Daoy (cell line): ENCODE measurements at regions not wholly inside any gene's neighbourhood (a gene's known extent, or its start where the extent isn't known, plus 50 kb on each side); places are given as distances from the start of the nearest gene placed in this dataset.

Experiments used
- DNase-seq: peaks from one replicate; pipeline ENCODE4 v3.0.0-alpha.2; 2015; ENCODE audit warnings: low read depth

DNA sequence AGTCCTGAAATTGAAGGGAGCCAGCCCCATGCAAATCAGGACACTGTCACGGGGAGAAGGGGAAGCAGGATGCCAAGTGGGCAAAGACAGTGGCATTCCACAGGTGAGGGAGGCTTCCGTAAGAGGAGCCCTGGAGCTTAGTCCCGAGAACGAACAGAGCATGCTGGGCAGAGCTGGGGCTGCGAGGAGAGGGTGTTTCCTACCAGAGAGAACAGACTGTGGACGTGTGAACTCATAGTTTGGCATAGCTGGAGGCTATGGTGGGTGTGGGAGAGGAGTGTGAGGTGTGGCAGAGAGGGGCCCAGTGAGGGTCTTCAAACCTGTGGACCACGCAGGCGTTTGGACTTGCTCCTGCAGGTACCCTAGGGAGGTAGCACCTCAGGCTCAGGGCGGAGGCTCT is 102.8 kb upstream of the SMIM23 start:
- DNase-seq, result no peak

GRCh38 chr5:171684169-171684568 is 101.4 kb upstream of the SMIM23 start:
- no peak for DNase-seq

- no peak for DNase-seq
Measured at GRCh38 chr5:171688696-171689495, 96.7 kb upstream of the SMIM23 start.

- DNase-seq, result no peak
Measured at GRCh38 chr5:171689853-171690417, 95.7 kb upstream of the SMIM23 start.

DNA sequence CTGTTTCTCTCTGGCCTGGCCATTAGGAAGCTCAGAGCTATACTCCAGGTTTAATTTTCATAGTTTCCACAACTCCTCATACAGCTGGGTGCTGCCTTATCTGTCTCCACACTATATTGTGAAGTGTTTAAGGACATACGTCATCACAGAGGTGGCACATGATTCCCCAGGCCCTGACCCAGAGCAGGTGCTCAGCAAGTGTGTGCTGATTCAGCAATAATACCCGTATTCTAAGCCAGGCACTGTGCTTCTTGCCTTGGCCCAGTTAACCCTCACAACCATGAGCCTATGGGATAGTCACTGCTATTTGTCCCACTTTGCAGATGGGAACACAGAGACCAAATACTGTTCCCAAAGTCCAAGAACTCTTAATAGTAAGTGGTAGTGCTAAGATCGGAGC is 93.5 kb upstream of the SMIM23 start:
- DNase-seq, result no peak

DNA sequence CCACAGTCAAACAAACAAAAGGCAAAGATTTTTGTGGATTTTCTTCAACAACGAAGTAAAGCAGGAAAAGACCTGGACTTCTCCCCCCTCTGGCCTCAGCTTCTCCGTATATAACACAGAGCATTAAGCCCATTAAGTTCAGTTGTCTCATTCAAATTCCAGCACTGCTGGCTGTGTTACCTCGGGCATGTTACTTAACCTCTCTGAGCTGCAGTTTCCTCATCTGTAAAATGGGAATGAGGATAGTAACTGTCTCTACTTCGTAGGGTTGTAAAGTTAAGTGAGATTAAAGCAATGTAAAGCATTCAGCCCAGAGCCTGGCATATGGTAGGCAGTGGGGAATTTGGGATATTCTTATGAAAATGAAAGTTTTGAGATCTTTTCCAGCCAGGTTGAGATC is 92.7 kb upstream of the SMIM23 start:
- DNase-seq, result no peak

GRCh38 chr5:171693412-171693811 is 92.2 kb upstream of the SMIM23 start:
- DNase-seq, result no peak

- DNase-seq, result no peak
Measured at GRCh38 chr5:171695804-171696203, 89.8 kb upstream of the SMIM23 start.

DNA sequence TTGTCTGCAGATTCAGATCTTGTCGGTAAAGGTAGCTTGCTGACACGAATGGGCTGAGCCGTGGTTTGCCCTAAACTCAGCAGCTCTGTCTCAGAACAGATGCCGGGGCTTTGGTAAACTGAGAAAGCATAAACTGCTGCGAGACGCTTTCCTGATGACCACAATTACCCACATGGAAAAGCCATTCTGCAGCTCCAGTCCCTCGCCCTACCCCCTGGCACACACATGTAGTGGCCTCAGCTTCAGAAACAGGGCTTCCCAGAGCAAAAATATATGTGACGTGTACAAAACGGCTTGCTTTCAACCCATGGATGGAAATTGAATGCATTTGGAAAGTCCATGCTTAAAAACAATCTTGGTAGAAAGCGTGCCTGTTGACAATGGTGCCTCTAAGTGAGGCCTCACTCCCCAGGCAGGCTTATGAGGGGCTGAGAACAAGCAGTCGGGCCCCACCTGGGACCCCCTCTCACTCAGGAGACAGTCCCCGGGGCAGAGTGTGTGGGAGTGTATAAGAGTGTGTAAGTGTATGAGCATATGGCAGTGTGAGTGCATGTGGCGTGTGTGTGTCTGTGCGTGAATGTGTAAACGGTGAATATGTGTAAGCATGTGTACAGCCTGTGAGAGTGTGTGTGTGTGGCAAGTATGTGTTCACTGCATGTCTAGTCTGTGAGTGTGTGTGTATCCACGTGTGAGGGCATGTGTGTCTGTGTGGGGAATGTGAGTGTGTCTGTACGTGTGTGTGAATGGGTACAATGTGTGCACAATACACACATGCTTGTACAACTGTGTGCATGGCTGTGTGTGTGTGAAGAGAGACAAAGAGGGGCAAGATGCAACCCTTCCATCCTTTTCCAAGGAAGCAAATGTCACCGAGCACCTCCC is 88.2 kb upstream of the SMIM23 start:
- no peak for DNase-seq

- DNase-seq, result no peak
Measured at GRCh38 chr5:171700318-171700912, 85.2 kb upstream of the SMIM23 start.

DNA sequence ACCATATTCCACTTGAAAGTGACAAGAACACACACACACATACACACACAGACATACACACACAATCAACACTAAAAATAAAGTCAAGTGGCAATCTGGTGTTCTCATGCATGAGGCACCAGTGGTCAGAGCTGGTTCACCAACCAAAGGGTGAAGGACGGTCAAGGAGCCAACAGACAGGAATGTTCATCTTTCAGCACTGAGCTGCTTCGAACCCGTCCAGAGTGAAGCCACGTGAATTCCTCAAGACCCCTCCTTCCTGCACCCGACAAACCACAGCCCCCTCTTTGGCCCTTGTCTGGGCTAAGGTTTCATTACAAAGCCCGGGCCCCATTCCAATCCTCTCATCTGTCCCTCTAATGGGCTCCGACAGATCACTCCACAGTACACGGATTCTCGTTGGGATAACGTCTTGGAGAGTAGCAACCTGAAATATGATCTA is 84.5 kb upstream of the SMIM23 start:
- DNase-seq, result no peak

DNA sequence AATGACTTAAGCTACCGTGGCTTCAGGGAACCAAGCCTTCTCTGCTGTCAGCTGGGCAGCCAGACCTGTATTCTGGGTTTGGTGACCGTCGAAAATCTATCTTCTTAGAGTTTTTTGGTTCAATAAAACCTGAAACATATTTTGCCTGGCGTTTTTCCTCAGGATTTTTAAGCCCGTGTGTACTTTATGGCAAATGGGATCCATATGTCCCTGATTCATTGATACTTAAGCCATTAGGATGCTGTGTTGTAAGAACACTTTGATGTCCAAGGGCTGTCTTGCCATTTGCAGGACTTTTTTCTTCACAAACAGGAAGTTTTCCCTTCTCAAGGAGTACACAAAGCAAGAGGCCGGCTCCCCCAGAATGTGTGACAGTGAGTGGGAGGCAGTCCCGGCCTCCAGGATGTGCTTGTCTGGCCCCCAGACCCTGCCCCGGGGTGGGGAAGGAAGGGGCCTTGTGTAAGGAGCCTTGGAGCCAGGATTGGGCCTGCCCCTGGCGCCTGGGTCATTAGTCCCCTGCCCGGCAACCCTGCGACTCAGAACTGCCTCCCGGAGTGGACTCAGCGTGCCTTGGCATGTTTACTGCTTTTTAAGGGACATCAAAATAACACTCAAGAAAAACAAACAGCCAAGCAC is 83.4 kb upstream of the SMIM23 start:
- DNase-seq, result no peak

DNA sequence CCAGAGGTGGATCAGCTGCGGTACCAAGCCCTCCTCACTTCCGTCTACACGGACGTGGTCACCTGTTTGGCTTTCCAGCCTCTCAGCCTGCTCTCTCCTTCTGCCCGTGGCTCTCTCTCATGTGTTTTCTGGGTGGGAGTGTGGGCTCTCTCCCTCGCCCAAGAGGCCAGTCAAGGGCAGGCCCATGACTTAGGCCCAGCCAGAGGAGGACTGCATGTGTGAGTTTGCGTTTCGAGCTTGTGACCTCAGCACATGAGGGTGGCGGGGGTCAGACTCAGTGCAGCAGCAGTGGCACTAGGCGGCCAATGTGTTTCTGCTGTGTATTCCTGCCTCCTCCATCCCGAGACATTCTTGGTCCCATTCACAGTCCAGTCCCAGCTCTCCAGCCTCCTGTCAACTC is 82.5 kb upstream of the SMIM23 start:
- no peak for DNase-seq

- no peak for DNase-seq
Measured at GRCh38 chr5:171705036-171705435, 80.6 kb upstream of the SMIM23 start.

DNA sequence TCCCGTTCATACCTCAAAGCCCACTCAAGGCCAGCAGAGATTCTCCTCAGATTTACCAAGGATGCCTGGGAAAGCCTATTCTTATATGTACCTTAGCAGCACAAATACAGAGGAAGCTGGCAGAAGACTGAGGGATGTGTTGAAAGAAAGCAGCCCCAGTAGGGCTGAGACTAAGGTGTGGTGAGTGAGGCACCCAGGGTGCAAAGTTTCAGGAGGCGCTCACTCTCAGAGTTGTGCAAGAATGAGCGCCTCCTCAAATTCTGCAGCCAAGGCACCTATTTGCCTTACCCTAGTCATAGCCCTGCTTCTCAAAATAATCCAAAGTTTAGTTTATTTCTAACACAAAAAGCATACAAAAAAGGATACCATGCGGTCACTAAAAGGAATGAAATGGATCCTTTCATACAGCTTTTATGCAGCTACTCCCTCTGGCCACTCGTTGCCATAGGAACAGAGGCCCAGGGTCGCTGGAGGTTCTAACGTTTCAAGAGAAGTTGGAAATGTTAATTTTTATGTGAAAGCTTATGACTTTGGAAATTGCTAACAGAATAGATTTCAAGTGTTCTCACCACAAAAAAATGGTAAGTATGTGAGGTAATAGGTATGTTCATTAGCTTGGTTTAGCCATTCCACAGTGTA is 79.7 kb upstream of the SMIM23 start:
- no peak for DNase-seq

DNA sequence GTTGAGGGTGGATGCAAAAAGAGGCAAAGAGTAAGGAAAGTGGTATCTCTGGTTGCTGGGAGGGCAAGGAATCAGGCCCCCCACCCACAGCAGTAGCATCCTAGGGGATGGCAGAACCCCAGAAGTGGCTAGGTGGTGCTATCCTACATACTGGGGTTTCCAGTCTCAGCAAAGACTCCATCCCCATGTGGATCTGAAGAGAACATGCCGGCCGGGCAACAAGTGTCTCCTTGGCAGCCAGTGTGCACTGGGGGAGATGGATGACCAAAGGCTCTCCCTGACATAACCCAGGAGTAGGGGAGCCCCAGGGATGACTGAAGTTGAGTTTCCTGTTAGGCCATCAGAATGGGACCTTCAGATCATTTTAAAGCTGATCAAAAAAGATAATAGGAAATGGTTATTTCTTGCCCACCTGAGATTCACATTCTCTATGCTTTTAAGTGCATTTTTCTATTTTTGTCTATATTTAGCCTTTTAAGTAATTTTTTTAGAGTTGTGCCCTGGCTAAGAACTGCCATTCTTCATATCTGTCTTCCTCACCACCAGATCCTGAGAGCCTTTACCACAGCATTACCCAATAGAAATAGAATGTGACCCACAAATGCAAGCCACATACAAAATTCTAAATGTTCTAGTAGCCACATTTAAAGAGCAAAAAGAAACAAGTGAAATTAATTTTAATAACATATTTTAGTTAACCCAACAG is 78.7 kb upstream of the SMIM23 start:
- DNase-seq, result no peak

GRCh38 chr5:171707442-171707792 is 78.2 kb upstream of the SMIM23 start:
- DNase-seq, result no peak

DNA sequence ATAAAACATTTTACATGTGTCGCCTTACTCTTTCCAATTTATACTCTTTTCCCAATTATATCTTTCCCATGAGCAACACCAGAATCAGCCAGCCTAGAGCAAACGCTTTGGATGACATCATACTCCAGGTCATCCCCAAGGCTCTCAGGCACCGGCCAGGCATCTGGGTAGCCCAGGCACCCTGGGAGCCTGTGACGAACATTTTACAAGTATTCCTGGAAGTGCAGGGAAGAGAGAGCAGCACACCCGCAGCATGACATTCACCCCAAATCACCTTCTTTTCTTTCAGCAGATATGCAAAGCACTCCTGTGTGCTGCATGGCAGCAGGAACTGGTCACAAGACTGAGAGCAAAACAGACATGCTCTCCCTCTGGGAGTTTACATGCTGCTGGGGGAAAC is 75.7 kb upstream of the SMIM23 start:
- no peak for DNase-seq

GRCh38 chr5:171710451-171711024 is 75.1 kb upstream of the SMIM23 start:
- no peak for DNase-seq

DNA sequence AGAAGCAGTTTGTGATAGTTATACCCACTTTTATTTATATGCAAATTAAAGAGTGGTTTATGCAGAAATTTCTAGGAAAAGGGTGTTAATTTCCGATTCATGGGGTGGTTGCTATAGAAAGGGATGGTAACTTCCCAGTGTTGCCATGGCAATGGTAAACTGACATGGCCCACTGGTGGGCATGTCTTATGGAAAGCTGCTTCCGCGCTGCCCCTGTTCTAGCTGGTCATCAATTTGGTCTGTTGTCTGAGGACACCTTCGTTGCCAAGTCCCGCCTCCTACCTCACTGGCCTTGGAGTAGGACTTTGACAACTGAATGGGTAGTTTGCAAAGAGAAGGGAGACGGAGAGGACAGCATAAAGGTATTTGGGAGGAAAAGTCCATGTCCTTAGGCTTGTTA is 74.0 kb upstream of the SMIM23 start:
- DNase-seq, result no peak
